Prostate gland (tissue), 2 donors: ENCODE measurements at regions not wholly inside any gene's neighbourhood (a gene's known extent, or its start where the extent isn't known, plus 50 kb on each side); places are given as distances from the start of the nearest gene placed in this dataset.

ENCODE experiments used
- POLR2A ChIP-seq: fragments of 450-650 bp; IDR thresholded peaks from one replicate; pipeline ENCODE4 v1.6.1; 2016; ENCODE audit warnings: antibody characterized with exemption, mild to moderate bottlenecking
- TF ChIP-seq, protein P1 (sequence below), 4 experiments: fragments of 200-600 bp in 2 of 4; fragments of 450-650 bp in 2 of 4; sonication (generic) in 2 of 4; IDR thresholded peaks; 1 replicate in 3 of 4; 2 replicates in 1 of 4; pipeline ENCODE4 v1.5.1; 2016 to 2019; ENCODE audit warnings: antibody characterized with exemption in 4 of 4, mild to moderate bottlenecking in 2 of 4, moderate library complexity in 2 of 4

DNA sequence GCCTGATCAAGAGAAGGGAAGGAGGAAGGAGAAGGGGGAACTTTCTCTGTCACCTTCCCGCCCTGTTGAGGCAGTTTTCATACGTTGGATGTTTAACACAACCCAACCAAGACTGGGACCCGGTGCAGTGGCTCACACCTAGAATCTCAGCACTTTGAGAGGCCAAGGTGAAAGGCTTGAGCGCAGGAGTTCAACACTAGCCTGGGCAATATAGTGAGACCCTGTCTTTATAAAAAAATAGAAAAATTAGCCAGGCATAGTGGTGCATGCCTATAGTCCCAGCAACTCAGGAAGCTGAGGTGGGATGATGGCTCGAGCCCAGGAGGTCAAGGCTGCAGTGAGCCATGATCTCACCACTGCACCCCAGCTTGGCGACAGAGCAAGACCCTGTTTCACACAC, 59.4 kb upstream of the PEG3 start:
- TF ChIP-seq POLR2A, result no peak
- TF ChIP-seq, protein P1, sequence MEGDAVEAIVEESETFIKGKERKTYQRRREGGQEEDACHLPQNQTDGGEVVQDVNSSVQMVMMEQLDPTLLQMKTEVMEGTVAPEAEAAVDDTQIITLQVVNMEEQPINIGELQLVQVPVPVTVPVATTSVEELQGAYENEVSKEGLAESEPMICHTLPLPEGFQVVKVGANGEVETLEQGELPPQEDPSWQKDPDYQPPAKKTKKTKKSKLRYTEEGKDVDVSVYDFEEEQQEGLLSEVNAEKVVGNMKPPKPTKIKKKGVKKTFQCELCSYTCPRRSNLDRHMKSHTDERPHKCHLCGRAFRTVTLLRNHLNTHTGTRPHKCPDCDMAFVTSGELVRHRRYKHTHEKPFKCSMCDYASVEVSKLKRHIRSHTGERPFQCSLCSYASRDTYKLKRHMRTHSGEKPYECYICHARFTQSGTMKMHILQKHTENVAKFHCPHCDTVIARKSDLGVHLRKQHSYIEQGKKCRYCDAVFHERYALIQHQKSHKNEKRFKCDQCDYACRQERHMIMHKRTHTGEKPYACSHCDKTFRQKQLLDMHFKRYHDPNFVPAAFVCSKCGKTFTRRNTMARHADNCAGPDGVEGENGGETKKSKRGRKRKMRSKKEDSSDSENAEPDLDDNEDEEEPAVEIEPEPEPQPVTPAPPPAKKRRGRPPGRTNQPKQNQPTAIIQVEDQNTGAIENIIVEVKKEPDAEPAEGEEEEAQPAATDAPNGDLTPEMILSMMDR (IDR thresholded peaks at IDR 0.05), result no peak
